ENCODE measurements at regions not wholly inside any gene's neighbourhood (a gene's known extent, or its start where the extent isn't known, plus 50 kb on each side); places are given as distances from the start of the nearest gene placed in this dataset.

GRCh38 chr18:27803957-27804356, 373.0 kb downstream of the CDH2 start:
- no peaks in the 10 kb centered on the region for H3K36me3 Mint-ChIP-seq
- H3K27ac Mint-ChIP-seq: no peak overlapping the region
- H3K9me3 Mint-ChIP-seq: peaks cover 9% of the 10 kb centered on the region
- H3K4me3 Mint-ChIP-seq: no peak overlapping the region
- H3K4me1 Mint-ChIP-seq (ENCODE audit: low read depth in 2 of 2): no peaks in the 10 kb centered on the region
- DNase-seq (ENCODE audit: low spot score) (no peak), ATAC-seq (no peak)
- no peaks in the 10 kb centered on the region for H3K27me3 Mint-ChIP-seq

GRCh38 chr18:27797484-27797883, 379.4 kb downstream of the CDH2 start:
- H3K36me3 Mint-ChIP-seq: no peaks in the 10 kb centered on the region
- H3K4me3 Mint-ChIP-seq: no peak overlapping the region
- H3K4me1 Mint-ChIP-seq (ENCODE audit: low read depth in 2 of 2): no peaks in the 10 kb centered on the region
- H3K27me3 Mint-ChIP-seq: no peaks in the 10 kb centered on the region
- ATAC-seq: no peak
- H3K9me3 Mint-ChIP-seq: no peaks in the 10 kb centered on the region
- H3K27ac Mint-ChIP-seq: no peak overlapping the region
- no peak for DNase-seq (ENCODE audit: low spot score)

GRCh38 chr18:27794181-27794926, 382.6 kb downstream of the CDH2 start:
- ATAC-seq: peak in 1 of 2 donors; percentile 6
- Mint-ChIP-seq H3K4me3 (no peak overlapping the region), H3K27me3 (no peaks in the 10 kb centered on the region), H3K9me3 (no peaks in the 10 kb centered on the region), H3K27ac (no peak overlapping the region), H3K4me1 (ENCODE audit: low read depth in 2 of 2) (no peaks in the 10 kb centered on the region), H3K36me3 (no peaks in the 10 kb centered on the region)
- DNase-seq (ENCODE audit: low spot score): no peak

- no peak overlapping the region for H3K4me3 Mint-ChIP-seq
- no peak overlapping the region for H3K27ac Mint-ChIP-seq
- no peaks in the 10 kb centered on the region for H3K9me3 Mint-ChIP-seq
- H3K36me3 Mint-ChIP-seq: no peaks in the 10 kb centered on the region
- ATAC-seq: no peak
- no peaks in the 10 kb centered on the region for H3K27me3 Mint-ChIP-seq
- no peak for DNase-seq (ENCODE audit: low spot score)
- no peaks in the 10 kb centered on the region for H3K4me1 Mint-ChIP-seq (ENCODE audit: low read depth in 2 of 2)
Measured at GRCh38 chr18:27793013-27793785, 383.7 kb downstream of the CDH2 start.

GRCh38 chr18:27789406-27789805, 387.5 kb downstream of the CDH2 start:
- no peak overlapping the region for H3K4me3 Mint-ChIP-seq
- H3K27ac Mint-ChIP-seq: no peak overlapping the region
- ATAC-seq (no peak), DNase-seq (ENCODE audit: low spot score) (no peak)
- no peaks in the 10 kb centered on the region for H3K36me3 Mint-ChIP-seq
- no peaks in the 10 kb centered on the region for H3K4me1 Mint-ChIP-seq (ENCODE audit: low read depth in 2 of 2)
- no peaks in the 10 kb centered on the region for H3K27me3 Mint-ChIP-seq
- peaks cover 7% of the 10 kb centered on the region for H3K9me3 Mint-ChIP-seq

GRCh38 chr18:27787547-27787946, 389.4 kb downstream of the CDH2 start:
- ATAC-seq (no peak), DNase-seq (ENCODE audit: low spot score) (no peak)
- Mint-ChIP-seq H3K36me3 (no peaks in the 10 kb centered on the region), H3K4me3 (no peak overlapping the region), H3K4me1 (ENCODE audit: low read depth in 2 of 2) (no peaks in the 10 kb centered on the region), H3K27ac (no peak overlapping the region), H3K27me3 (no peaks in the 10 kb centered on the region), H3K9me3 (peaks cover 7% of the 10 kb centered on the region)

- Mint-ChIP-seq H3K27me3 (no peaks in the 10 kb centered on the region), H3K4me1 (ENCODE audit: low read depth in 2 of 2) (no peaks in the 10 kb centered on the region), H3K27ac (no peak overlapping the region), H3K4me3 (no peak overlapping the region), H3K9me3 (peaks cover 7% of the 10 kb centered on the region), H3K36me3 (no peaks in the 10 kb centered on the region)
- DNase-seq (ENCODE audit: low spot score): no peak
- no peak for ATAC-seq
Measured at GRCh38 chr18:27785815-27786471, 391.0 kb downstream of the CDH2 start.

- ATAC-seq (no peak), DNase-seq (ENCODE audit: low spot score) (no peak)
- Mint-ChIP-seq H3K27me3 (no peaks in the 10 kb centered on the region), H3K9me3 (peaks cover 4% of the 10 kb centered on the region), H3K27ac (no peak overlapping the region), H3K4me1 (ENCODE audit: low read depth in 2 of 2) (no peaks in the 10 kb centered on the region), H3K36me3 (no peaks in the 10 kb centered on the region), H3K4me3 (no peak overlapping the region)
Measured at GRCh38 chr18:27780061-27780745, 396.7 kb downstream of the CDH2 start.

- H3K4me3 Mint-ChIP-seq: no peak overlapping the region
- H3K36me3 Mint-ChIP-seq: no peaks in the 10 kb centered on the region
- DNase-seq (ENCODE audit: low spot score) (no peak), ATAC-seq (no peak)
- H3K27me3 Mint-ChIP-seq: no peaks in the 10 kb centered on the region
- no peak overlapping the region for H3K27ac Mint-ChIP-seq
- no peaks in the 10 kb centered on the region for H3K4me1 Mint-ChIP-seq (ENCODE audit: low read depth in 2 of 2)
- H3K9me3 Mint-ChIP-seq: peaks cover 6% of the 10 kb centered on the region
Measured at GRCh38 chr18:27778925-27779324, 398.0 kb downstream of the CDH2 start.

GRCh38 chr18:27778441-27778840, 398.5 kb downstream of the CDH2 start:
- no peaks in the 10 kb centered on the region for H3K27me3 Mint-ChIP-seq
- ATAC-seq (no peak), DNase-seq (ENCODE audit: low spot score) (no peak)
- no peaks in the 10 kb centered on the region for H3K36me3 Mint-ChIP-seq
- peaks cover 6% of the 10 kb centered on the region for H3K9me3 Mint-ChIP-seq
- H3K4me3 Mint-ChIP-seq: no peak overlapping the region
- no peaks in the 10 kb centered on the region for H3K4me1 Mint-ChIP-seq (ENCODE audit: low read depth in 2 of 2)
- no peak overlapping the region for H3K27ac Mint-ChIP-seq

- DNase-seq (ENCODE audit: low spot score) (no peak), ATAC-seq (no peak)
- H3K4me1 Mint-ChIP-seq (ENCODE audit: low read depth in 2 of 2): no peaks in the 10 kb centered on the region
- H3K27me3 Mint-ChIP-seq: no peaks in the 10 kb centered on the region
- no peaks in the 10 kb centered on the region for H3K36me3 Mint-ChIP-seq
- H3K4me3 Mint-ChIP-seq: no peak overlapping the region
- H3K9me3 Mint-ChIP-seq: peaks cover 8% of the 10 kb centered on the region
- no peak overlapping the region for H3K27ac Mint-ChIP-seq
Measured at GRCh38 chr18:27772081-27772480, 404.8 kb downstream of the CDH2 start.

GRCh38 chr18:27771571-27771970, 405.4 kb downstream of the CDH2 start:
- Mint-ChIP-seq H3K36me3 (no peaks in the 10 kb centered on the region), H3K4me1 (ENCODE audit: low read depth in 2 of 2) (no peaks in the 10 kb centered on the region), H3K9me3 (peaks cover 8% of the 10 kb centered on the region), H3K27ac (no peak overlapping the region), H3K27me3 (no peaks in the 10 kb centered on the region), H3K4me3 (no peak overlapping the region)
- no peak for ATAC-seq
- no peak for DNase-seq (ENCODE audit: low spot score)

- Mint-ChIP-seq H3K27ac (no peak overlapping the region), H3K9me3 (peaks cover 8% of the 10 kb centered on the region), H3K4me3 (no peak overlapping the region), H3K36me3 (no peaks in the 10 kb centered on the region), H3K27me3 (no peaks in the 10 kb centered on the region), H3K4me1 (ENCODE audit: low read depth in 2 of 2) (no peaks in the 10 kb centered on the region)
- ATAC-seq (no peak), DNase-seq (ENCODE audit: low spot score) (no peak)
Measured at GRCh38 chr18:27769152-27769551, 407.8 kb downstream of the CDH2 start.

GRCh38 chr18:27763936-27764335, 413.0 kb downstream of the CDH2 start:
- peaks cover 7% of the 10 kb centered on the region for H3K9me3 Mint-ChIP-seq
- H3K27ac Mint-ChIP-seq: no peak overlapping the region
- H3K27me3 Mint-ChIP-seq: no peaks in the 10 kb centered on the region
- H3K36me3 Mint-ChIP-seq: no peaks in the 10 kb centered on the region
- H3K4me3 Mint-ChIP-seq: no peak overlapping the region
- no peaks in the 10 kb centered on the region for H3K4me1 Mint-ChIP-seq (ENCODE audit: low read depth in 2 of 2)
- DNase-seq (ENCODE audit: low spot score) (no peak), ATAC-seq (no peak)
